CD1c-positive myeloid dendritic cell (primary cell): ENCODE measurements at regions not wholly inside any gene's neighbourhood (a gene's known extent, or its start where the extent isn't known, plus 50 kb on each side); places are given as distances from the start of the nearest gene placed in this dataset.

Experiments
- DNase-seq: peaks from one replicate; pipeline ENCODE4 v3.0.0-alpha.2; 2016; ENCODE audit errors: extremely low spot score

GRCh38 chr13:94968757-94969086, 256.4 kb upstream of the SOX21 start:
- no peak for DNase-seq

GRCh38 chr13:94968040-94968756, 255.9 kb upstream of the SOX21 start:
- DNase-seq = no peak

- DNase-seq = no peak
Measured at GRCh38 chr13:94967183-94968039, 255.1 kb upstream of the SOX21 start.

GRCh38 chr13:94966422-94966955, 254.1 kb upstream of the SOX21 start:
- no peak for DNase-seq

- DNase-seq = no peak
Measured at GRCh38 chr13:94959626-94960025, 247.3 kb upstream of the SOX21 start.

GRCh38 chr13:94956417-94957110, 244.2 kb upstream of the SOX21 start:
- DNase-seq = no peak

GRCh38 chr13:94952787-94953186, 240.4 kb upstream of the SOX21 start:
- DNase-seq = no peak

- no peak for DNase-seq
Measured at GRCh38 chr13:94950303-94950702, 238.0 kb upstream of the SOX21 start.

- no peak for DNase-seq
Measured at GRCh38 chr13:94947965-94948371, 235.6 kb upstream of the SOX21 start.

GRCh38 chr13:94947392-94947791, 235.0 kb upstream of the SOX21 start:
- no peak for DNase-seq

- no peak for DNase-seq
Measured at GRCh38 chr13:94946039-94946438, 233.7 kb upstream of the SOX21 start.

GRCh38 chr13:94938124-94938523, 225.8 kb upstream of the SOX21 start:
- no peak for DNase-seq

GRCh38 chr13:94936633-94937032, 224.3 kb upstream of the SOX21 start:
- DNase-seq = no peak

- DNase-seq = no peak
Measured at GRCh38 chr13:94933936-94934335, 221.6 kb upstream of the SOX21 start.

GRCh38 chr13:94933230-94933751, 220.9 kb upstream of the SOX21 start:
- no peak for DNase-seq

- no peak for DNase-seq
Measured at GRCh38 chr13:94928127-94928775, 215.9 kb upstream of the SOX21 start.

GRCh38 chr13:94925263-94925662, 212.9 kb upstream of the SOX21 start:
- no peak for DNase-seq

- DNase-seq = no peak
Measured at GRCh38 chr13:94921181-94921580, 208.8 kb upstream of the SOX21 start.

- DNase-seq = no peak
Measured at GRCh38 chr13:94920578-94920977, 208.2 kb upstream of the SOX21 start.

- DNase-seq = no peak
Measured at GRCh38 chr13:94917824-94918223, 205.5 kb upstream of the SOX21 start.

- DNase-seq = no peak
Measured at GRCh38 chr13:94914895-94915294, 202.6 kb upstream of the SOX21 start.

GRCh38 chr13:94906605-94907004, 194.3 kb upstream of the SOX21 start:
- DNase-seq = no peak
